ENCODE measurements at regions not wholly inside any gene's neighbourhood (a gene's known extent, or its start where the extent isn't known, plus 50 kb on each side); places are given as distances from the start of the nearest gene placed in this dataset.

DNA sequence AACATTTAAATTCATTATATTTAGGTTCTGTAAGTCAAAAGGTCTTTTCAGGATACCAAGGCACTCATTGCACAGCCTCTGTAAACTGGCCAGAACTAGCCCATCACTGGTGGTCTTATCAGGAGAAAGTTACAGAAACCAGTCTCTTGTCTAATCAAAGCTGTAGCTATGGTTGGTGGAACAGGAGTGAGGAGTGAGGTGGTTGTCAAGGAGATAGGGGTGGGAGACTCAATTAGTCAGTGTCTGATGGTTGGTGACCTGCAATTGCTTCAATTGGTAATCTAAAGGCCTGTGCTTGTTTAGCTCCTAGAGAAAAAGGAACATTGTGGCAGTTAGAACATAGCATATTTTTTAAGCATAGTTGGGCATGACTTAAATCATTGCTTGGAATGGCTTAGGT is 458.6 kb upstream of the CDH2 start:
- H3K4me1 ChIP-seq (ENCODE audit: control insufficient read depth, insufficient read depth, low read length), result no peaks in the 10 kb centered on the region
- H3K27ac ChIP-seq (ENCODE audit: low read depth, low read length), result no peak overlapping the region
- no peak overlapping the region for H3K4me3 ChIP-seq (ENCODE audit: low read length)
- no peaks in the 10 kb centered on the region for H3K27me3 ChIP-seq (ENCODE audit: control insufficient read depth, insufficient read depth, low read length)
- no peak overlapping the region for H3K9ac ChIP-seq (ENCODE audit: low read length)
- no peaks in the 10 kb centered on the region for H3K36me3 ChIP-seq (ENCODE audit: control insufficient read depth, insufficient read depth, low read length)

DNA sequence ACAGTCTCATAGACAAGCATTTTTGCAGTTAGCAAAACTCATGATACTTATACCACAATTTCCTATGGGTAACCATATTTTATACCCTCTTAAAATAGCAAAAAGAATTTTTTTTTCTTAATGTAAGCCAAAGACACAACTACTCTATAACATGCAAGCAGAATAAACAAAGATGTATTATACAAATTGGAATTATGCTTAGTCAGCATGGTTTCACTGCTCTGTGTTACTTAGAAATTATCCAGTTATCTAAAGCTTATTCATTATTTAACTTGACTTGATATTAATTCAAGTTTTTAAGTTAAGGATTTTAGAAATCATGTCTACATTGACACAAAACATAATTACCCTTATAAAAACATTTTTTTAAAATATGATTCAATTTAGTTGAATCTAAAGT is 449.8 kb upstream of the CDH2 start:
- no peaks in the 10 kb centered on the region for H3K4me1 ChIP-seq (ENCODE audit: control insufficient read depth, insufficient read depth, low read length)
- no peak overlapping the region for H3K27ac ChIP-seq (ENCODE audit: low read depth, low read length)
- no peaks in the 10 kb centered on the region for H3K27me3 ChIP-seq (ENCODE audit: control insufficient read depth, insufficient read depth, low read length)
- no peaks in the 10 kb centered on the region for H3K36me3 ChIP-seq (ENCODE audit: control insufficient read depth, insufficient read depth, low read length)
- H3K4me3 ChIP-seq (ENCODE audit: low read length), result no peak overlapping the region
- H3K9ac ChIP-seq (ENCODE audit: low read length), result no peak overlapping the region

DNA sequence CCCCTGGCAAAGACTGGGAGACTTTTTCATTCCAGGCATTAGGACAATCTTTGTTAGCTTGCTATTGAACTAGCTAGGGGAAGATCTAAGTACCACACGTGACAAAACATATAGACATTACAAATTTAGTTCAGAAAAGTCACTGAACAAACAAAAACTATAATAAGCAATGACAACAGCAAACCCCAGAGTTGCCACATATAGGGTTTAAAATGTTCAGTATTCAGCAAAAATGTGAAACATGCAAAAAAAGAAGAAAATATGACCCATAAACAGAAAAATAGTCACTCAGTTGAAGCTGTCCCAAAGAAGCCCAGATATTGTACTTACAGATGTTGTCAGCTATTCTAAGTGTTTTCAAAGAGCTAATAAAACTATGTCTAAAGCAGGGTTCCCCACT is 431.1 kb upstream of the CDH2 start:
- no peak overlapping the region for H3K9ac ChIP-seq (ENCODE audit: low read length)
- no peaks in the 10 kb centered on the region for H3K27me3 ChIP-seq (ENCODE audit: control insufficient read depth, insufficient read depth, low read length)
- no peaks in the 10 kb centered on the region for H3K36me3 ChIP-seq (ENCODE audit: control insufficient read depth, insufficient read depth, low read length)
- no peaks in the 10 kb centered on the region for H3K4me1 ChIP-seq (ENCODE audit: control insufficient read depth, insufficient read depth, low read length)
- no peak overlapping the region for H3K4me3 ChIP-seq (ENCODE audit: low read length)
- no peak overlapping the region for H3K27ac ChIP-seq (ENCODE audit: low read depth, low read length)

DNA sequence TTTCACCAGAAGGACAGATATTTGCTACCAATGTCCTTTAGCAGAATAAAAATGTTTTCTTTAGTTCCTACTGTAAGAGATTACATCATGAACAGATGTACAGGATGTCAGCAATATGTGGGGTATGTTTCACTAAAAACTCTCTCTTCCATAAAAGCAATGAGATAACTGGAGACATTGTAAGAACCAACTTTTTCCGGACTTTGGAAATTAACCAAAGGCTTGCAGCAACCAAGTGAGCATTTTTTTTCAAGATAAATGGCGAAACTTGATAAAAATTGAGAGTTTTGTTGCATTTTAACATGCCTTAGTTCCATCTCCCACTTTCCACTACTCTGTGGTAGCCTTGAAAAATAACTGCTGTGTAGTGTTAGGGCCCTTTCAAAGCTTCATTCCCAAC is 429.8 kb upstream of the CDH2 start:
- no peaks in the 10 kb centered on the region for H3K36me3 ChIP-seq (ENCODE audit: control insufficient read depth, insufficient read depth, low read length)
- no peaks in the 10 kb centered on the region for H3K4me1 ChIP-seq (ENCODE audit: control insufficient read depth, insufficient read depth, low read length)
- H3K27me3 ChIP-seq (ENCODE audit: control insufficient read depth, insufficient read depth, low read length), result no peaks in the 10 kb centered on the region
- no peak overlapping the region for H3K27ac ChIP-seq (ENCODE audit: low read depth, low read length)
- no peak overlapping the region for H3K9ac ChIP-seq (ENCODE audit: low read length)
- no peak overlapping the region for H3K4me3 ChIP-seq (ENCODE audit: low read length)

DNA sequence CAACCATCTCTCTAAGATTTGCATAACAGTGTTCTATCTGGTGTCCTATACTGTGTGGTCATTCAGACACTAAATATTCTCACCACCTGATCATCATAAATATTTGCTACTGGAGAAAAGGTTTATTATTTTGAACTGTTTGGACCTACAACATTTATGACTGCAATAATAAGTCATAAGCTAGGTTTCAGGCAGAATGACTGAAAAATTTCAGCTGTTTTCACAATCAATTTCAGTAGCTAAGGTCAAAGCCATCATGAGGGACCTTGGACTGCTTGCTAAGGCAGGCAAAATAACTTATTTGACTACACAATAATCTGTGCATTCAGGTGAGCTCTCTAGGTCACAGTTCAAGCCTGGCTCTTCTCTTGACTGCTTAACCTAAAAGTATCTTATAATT is 425.5 kb upstream of the CDH2 start:
- Histone ChIP-seq H3K4me1 (ENCODE audit: control insufficient read depth, insufficient read depth, low read length) (no peaks in the 10 kb centered on the region), H3K36me3 (ENCODE audit: control insufficient read depth, insufficient read depth, low read length) (no peaks in the 10 kb centered on the region), H3K9ac (ENCODE audit: low read length) (no peak overlapping the region), H3K27ac (ENCODE audit: low read depth, low read length) (no peak overlapping the region), H3K27me3 (ENCODE audit: control insufficient read depth, insufficient read depth, low read length) (no peaks in the 10 kb centered on the region), H3K4me3 (ENCODE audit: low read length) (no peak overlapping the region)

DNA sequence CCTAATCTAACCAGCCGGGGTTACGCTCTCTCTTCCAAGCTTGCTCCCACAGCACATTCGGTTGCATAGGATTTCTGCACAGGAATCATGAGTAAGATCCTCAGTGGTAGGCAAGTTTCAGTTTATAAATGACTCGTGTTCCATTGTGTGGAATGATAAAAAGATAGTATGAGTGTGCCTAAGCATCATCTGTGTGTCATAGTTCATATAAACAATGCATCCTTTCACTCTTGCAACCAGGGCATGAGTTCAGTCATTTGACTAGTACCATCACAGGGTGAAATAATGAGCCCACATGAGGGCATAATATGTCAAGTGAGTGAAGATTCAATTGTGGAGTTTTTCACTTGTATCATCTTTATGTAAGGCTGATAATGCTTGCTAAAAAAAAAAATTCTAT is 417.1 kb upstream of the CDH2 start:
- H3K36me3 ChIP-seq (ENCODE audit: control insufficient read depth, insufficient read depth, low read length), result no peaks in the 10 kb centered on the region
- H3K9ac ChIP-seq (ENCODE audit: low read length), result no peak overlapping the region
- no peaks in the 10 kb centered on the region for H3K27me3 ChIP-seq (ENCODE audit: control insufficient read depth, insufficient read depth, low read length)
- H3K4me3 ChIP-seq (ENCODE audit: low read length), result no peak overlapping the region
- no peaks in the 10 kb centered on the region for H3K4me1 ChIP-seq (ENCODE audit: control insufficient read depth, insufficient read depth, low read length)
- no peak overlapping the region for H3K27ac ChIP-seq (ENCODE audit: low read depth, low read length)

DNA sequence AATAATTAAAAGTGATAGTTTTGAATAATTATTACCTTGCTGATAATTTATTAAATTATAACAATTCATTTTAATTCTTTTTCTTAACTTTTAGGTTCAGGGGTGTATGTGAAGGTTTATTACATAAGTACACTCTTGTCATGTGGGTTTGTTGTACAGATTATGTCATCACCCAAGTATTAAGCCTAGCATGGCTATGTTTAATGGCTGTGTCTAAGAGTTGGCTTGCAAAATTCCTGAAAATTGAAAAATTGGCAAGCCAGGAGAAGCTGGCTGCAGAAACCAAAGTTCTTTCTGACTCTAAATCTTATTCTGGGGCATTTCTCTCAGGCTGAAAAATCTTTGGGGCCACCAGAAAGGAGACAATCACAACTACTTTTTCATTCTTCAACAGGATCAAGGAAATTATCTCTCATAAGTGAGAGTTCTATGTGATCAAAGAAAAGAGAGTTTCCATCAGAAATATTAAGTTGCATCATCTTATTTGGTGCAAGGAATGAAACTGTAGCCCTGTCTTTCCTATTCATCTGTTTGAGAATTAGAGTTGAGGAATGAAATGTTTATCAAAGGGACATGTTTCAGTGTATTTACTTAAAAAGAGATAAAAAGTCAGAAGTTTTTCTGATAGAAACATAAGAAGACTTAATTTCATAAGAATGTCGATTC is 412.1 kb upstream of the CDH2 start:
- Histone ChIP-seq H3K4me3 (ENCODE audit: low read length) (no peak overlapping the region), H3K4me1 (ENCODE audit: control insufficient read depth, insufficient read depth, low read length) (no peaks in the 10 kb centered on the region), H3K27me3 (ENCODE audit: control insufficient read depth, insufficient read depth, low read length) (no peaks in the 10 kb centered on the region), H3K27ac (ENCODE audit: low read depth, low read length) (no peak overlapping the region), H3K36me3 (ENCODE audit: control insufficient read depth, insufficient read depth, low read length) (no peaks in the 10 kb centered on the region), H3K9ac (ENCODE audit: low read length) (no peak overlapping the region)

DNA sequence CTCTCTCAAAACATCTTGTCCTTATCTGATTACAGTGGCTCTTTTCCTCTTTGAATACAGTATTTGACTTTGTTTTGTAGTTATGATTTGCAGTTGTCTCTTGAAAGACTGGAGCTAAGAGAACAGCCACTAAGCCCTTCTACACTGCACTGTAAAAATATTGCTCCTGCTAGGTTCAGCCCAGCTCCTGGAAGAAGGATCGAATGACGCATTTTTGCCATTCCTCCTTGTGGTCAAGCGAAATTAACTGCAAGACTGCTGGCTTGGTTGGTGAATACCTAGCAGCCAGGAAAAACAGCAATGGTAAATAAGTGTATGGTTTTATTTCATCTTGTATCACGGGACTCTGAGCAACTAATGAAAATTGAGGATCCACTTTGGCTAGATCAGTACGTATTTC is 407.8 kb upstream of the CDH2 start:
- H3K36me3 ChIP-seq (ENCODE audit: control insufficient read depth, insufficient read depth, low read length), result no peaks in the 10 kb centered on the region
- no peaks in the 10 kb centered on the region for H3K27me3 ChIP-seq (ENCODE audit: control insufficient read depth, insufficient read depth, low read length)
- no peak overlapping the region for H3K4me3 ChIP-seq (ENCODE audit: low read length)
- H3K9ac ChIP-seq (ENCODE audit: low read length), result no peak overlapping the region
- no peak overlapping the region for H3K27ac ChIP-seq (ENCODE audit: low read depth, low read length)
- peaks cover 2% of the 10 kb centered on the region for H3K4me1 ChIP-seq (ENCODE audit: control insufficient read depth, insufficient read depth, low read length)

DNA sequence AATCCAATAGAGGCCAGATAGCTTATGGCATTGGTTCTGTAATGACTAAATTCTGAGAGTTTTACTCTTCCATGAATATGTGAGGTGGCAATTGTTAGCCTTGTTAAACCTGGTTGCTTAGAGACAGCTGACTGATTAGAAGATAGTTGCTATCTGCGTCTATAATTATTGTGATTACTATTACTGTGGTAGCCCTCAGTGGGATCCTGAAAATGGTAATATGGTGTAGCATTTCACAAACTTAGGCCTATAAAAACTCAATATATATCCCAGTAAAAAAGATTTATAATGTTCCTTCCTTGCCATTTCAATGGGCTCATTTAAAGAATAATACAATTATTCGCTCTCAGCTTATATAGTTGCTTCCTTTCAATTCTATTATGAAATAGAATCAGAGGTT is 405.8 kb upstream of the CDH2 start:
- no peaks in the 10 kb centered on the region for H3K27me3 ChIP-seq (ENCODE audit: control insufficient read depth, insufficient read depth, low read length)
- H3K36me3 ChIP-seq (ENCODE audit: control insufficient read depth, insufficient read depth, low read length), result no peaks in the 10 kb centered on the region
- no peak overlapping the region for H3K4me3 ChIP-seq (ENCODE audit: low read length)
- no peak overlapping the region for H3K9ac ChIP-seq (ENCODE audit: low read length)
- H3K4me1 ChIP-seq (ENCODE audit: control insufficient read depth, insufficient read depth, low read length), result peaks cover 2% of the 10 kb centered on the region
- no peak overlapping the region for H3K27ac ChIP-seq (ENCODE audit: low read depth, low read length)

DNA sequence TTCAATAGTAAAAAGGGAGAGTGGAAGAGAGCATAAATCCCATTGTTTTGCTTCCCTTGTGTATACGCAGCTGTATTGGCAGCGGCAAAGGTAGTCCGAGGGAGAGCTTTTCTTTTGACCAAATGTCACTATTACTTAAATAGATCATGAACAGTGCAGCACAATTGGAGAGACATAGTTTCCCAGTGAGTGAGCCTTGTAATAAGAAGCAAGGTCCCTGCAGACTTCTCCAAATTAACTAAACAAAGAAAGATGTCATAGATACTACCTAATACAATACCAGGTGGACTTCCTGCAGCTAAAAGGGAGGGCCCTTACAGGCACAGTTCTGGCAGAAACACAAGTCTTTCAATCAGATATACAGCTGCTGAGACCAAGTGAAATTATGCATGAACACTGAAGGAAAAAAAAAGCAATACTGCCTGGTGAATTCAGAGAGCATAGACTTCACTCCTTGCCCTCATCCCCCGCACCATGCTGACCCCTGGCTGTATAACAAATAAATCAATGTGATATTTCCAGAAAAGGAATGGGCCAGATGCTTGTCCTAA is 404.7 kb upstream of the CDH2 start:
- H3K27me3 ChIP-seq (ENCODE audit: control insufficient read depth, insufficient read depth, low read length), result no peaks in the 10 kb centered on the region
- no peak overlapping the region for H3K27ac ChIP-seq (ENCODE audit: low read depth, low read length)
- H3K36me3 ChIP-seq (ENCODE audit: control insufficient read depth, insufficient read depth, low read length), result no peaks in the 10 kb centered on the region
- H3K9ac ChIP-seq (ENCODE audit: low read length), result no peak overlapping the region
- H3K4me3 ChIP-seq (ENCODE audit: low read length), result no peak overlapping the region
- H3K4me1 ChIP-seq (ENCODE audit: control insufficient read depth, insufficient read depth, low read length), result peaks cover 2% of the 10 kb centered on the region

DNA sequence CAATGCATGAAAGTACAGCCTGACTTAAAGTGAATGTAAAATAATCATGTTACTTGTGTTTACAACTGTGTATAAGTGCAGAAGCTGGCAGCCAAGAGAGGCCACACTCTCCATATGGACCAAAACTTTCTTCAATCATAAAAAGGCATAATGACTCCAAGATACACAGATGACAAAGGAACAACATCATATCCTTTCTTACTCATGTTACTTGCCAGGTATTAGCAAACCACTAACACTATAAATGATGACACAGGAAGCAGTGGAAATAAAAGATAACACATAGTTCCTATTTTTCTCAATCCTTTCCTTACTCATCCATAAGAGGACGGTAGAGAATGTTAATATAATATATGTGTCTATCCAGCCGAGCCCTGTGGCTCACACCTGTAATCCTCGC is 400.0 kb upstream of the CDH2 start:
- H3K27me3 ChIP-seq (ENCODE audit: control insufficient read depth, insufficient read depth, low read length), result no peaks in the 10 kb centered on the region
- H3K4me1 ChIP-seq (ENCODE audit: control insufficient read depth, insufficient read depth, low read length), result peaks cover 2% of the 10 kb centered on the region
- no peak overlapping the region for H3K4me3 ChIP-seq (ENCODE audit: low read length)
- no peak overlapping the region for H3K9ac ChIP-seq (ENCODE audit: low read length)
- no peak overlapping the region for H3K27ac ChIP-seq (ENCODE audit: low read depth, low read length)
- H3K36me3 ChIP-seq (ENCODE audit: control insufficient read depth, insufficient read depth, low read length), result no peaks in the 10 kb centered on the region

DNA sequence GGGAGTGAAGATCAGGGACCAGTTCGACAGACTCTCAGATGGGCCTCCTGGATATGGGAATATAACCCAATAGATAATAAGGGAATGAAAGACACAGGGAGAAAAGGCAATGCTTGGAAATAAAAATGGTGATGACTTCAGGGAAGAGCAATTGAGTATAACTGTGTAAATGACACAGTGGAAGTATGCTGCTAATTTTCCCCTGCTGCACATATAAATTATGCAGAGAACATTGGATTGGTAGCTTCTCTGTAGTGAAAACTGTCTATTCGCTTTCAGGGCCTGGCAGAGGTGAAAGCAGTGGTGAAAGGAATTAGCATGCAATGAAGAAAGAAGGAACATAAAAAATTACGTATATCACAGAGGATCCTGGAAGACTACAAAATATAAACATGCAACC is 398.2 kb upstream of the CDH2 start:
- Histone ChIP-seq H3K9ac (ENCODE audit: low read length) (no peak overlapping the region), H3K36me3 (ENCODE audit: control insufficient read depth, insufficient read depth, low read length) (no peaks in the 10 kb centered on the region), H3K4me1 (ENCODE audit: control insufficient read depth, insufficient read depth, low read length) (no peaks in the 10 kb centered on the region), H3K27me3 (ENCODE audit: control insufficient read depth, insufficient read depth, low read length) (no peaks in the 10 kb centered on the region), H3K27ac (ENCODE audit: low read depth, low read length) (no peak overlapping the region), H3K4me3 (ENCODE audit: low read length) (no peak overlapping the region)

DNA sequence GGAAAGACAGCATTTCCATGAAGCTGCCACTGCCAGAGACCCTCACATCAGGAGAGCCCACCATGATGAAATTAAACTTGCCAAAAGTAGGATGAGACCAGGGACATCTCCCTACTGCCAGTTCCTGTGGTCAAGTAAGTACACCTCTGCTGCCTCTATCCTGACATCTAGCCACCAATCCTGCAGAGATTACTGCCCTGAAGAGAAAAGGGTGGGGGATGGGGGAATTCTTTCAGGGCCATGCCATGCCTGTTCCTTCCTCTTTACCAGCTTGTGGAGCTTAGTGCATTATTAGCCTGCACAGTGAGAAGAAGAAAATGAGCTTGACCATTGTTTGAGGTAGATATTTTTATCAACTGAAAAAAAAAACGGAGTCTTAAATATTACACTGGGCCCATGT is 397.2 kb upstream of the CDH2 start:
- Histone ChIP-seq H3K36me3 (ENCODE audit: control insufficient read depth, insufficient read depth, low read length) (no peaks in the 10 kb centered on the region), H3K9ac (ENCODE audit: low read length) (no peak overlapping the region), H3K4me1 (ENCODE audit: control insufficient read depth, insufficient read depth, low read length) (no peaks in the 10 kb centered on the region), H3K27me3 (ENCODE audit: control insufficient read depth, insufficient read depth, low read length) (no peaks in the 10 kb centered on the region), H3K4me3 (ENCODE audit: low read length) (no peak overlapping the region), H3K27ac (ENCODE audit: low read depth, low read length) (no peak overlapping the region)
